ENCODE measurements at regions not wholly inside any gene's neighbourhood (a gene's known extent, or its start where the extent isn't known, plus 50 kb on each side); places are given as distances from the start of the nearest gene placed in this dataset.

DNA sequence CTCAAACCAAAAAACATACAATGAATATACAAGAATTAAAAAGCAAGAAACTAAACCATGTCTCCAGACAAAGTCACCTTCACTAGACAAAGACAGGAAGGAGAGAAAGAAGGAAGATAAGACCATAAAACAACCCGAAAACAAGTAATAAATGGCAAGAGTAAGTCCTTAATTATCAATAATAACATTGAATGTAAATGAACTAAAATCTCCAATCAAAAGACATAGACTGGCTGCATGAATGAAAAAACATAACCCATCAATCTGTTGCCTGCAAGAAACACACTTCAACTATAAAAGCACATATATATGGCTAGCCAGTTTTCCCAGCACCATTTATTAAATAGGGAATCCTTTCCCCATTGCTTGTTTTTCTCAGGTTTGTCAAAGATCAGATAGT is 100.8 kb upstream of the SAMSN1 start:
- TF ChIP-seq, protein P1, sequence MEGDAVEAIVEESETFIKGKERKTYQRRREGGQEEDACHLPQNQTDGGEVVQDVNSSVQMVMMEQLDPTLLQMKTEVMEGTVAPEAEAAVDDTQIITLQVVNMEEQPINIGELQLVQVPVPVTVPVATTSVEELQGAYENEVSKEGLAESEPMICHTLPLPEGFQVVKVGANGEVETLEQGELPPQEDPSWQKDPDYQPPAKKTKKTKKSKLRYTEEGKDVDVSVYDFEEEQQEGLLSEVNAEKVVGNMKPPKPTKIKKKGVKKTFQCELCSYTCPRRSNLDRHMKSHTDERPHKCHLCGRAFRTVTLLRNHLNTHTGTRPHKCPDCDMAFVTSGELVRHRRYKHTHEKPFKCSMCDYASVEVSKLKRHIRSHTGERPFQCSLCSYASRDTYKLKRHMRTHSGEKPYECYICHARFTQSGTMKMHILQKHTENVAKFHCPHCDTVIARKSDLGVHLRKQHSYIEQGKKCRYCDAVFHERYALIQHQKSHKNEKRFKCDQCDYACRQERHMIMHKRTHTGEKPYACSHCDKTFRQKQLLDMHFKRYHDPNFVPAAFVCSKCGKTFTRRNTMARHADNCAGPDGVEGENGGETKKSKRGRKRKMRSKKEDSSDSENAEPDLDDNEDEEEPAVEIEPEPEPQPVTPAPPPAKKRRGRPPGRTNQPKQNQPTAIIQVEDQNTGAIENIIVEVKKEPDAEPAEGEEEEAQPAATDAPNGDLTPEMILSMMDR (IDR thresholded peaks at IDR 0.05) = no peak
- TF ChIP-seq POLR2AphosphoS5 (IDR thresholded peaks at IDR 0.05) = no peak
- no peak for TF ChIP-seq POLR2A (IDR thresholded peaks at IDR 0.05)
